ENCODE measurements at regions not wholly inside any gene's neighbourhood (a gene's known extent, or its start where the extent isn't known, plus 50 kb on each side); places are given as distances from the start of the nearest gene placed in this dataset.

GRCh38 chr10:104563548-104563947 lies 77.5 kb upstream of the SORCS3 start:
- DNase-seq (ENCODE audit: extremely low read depth, low read depth), result no peak
- no peak for TF ChIP-seq CTCF (IDR thresholded peaks at IDR 0.05; ENCODE audit: low read depth, low read length)

- no peak for TF ChIP-seq CTCF (IDR thresholded peaks at IDR 0.05; ENCODE audit: low read depth, low read length)
- DNase-seq (ENCODE audit: extremely low read depth, low read depth), result no peak
Measured at GRCh38 chr10:104574427-104574826, 66.7 kb upstream of the SORCS3 start.

- no peak for DNase-seq (ENCODE audit: extremely low read depth, low read depth)
- TF ChIP-seq CTCF (IDR thresholded peaks at IDR 0.05; ENCODE audit: low read depth, low read length), result no peak
Measured at GRCh38 chr10:104574838-104575237, 66.3 kb upstream of the SORCS3 start.

- no peak for DNase-seq (ENCODE audit: extremely low read depth, low read depth)
- no peak for TF ChIP-seq CTCF (IDR thresholded peaks at IDR 0.05; ENCODE audit: low read depth, low read length)
Measured at GRCh38 chr10:104576611-104577010, 64.5 kb upstream of the SORCS3 start.

- TF ChIP-seq CTCF (IDR thresholded peaks at IDR 0.05; ENCODE audit: low read depth, low read length), result no peak
- DNase-seq (ENCODE audit: extremely low read depth, low read depth), result no peak
Measured at GRCh38 chr10:104577163-104577562, 63.9 kb upstream of the SORCS3 start.

DNA sequence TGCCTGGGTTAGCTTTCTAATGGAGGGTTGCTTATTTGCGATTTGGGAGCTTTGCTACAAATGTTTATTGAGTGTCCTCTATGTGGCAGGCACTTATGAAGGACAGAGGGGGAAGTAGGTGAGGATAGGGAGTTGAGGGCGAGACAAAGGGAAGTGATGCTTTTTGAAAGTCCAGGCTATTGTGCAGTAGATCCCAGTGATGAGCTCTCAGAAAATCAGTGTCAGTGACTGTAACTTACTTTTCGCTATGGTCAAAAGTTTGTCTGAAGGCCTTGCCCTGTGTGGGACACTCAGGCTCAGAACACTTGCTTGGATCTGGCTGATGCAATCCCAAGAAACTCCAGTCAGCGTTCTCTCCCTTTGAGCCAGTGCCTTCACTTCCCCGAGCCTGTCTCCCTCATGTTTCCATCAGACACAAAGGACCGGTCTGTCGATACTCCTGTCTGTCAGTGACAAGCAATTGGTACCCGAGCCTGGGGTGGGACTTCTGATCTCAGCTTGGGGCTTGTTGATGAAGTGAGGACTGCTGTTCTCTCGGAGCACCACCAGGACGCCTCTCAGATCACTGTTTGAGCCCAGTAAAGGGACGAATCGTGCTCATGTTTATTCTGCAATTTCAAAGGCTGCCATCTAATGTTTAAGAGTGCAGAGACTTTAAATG lies 63.1 kb upstream of the SORCS3 start:
- DNase-seq (ENCODE audit: extremely low read depth, low read depth), result no peak
- no peak for TF ChIP-seq CTCF (IDR thresholded peaks at IDR 0.05; ENCODE audit: low read depth, low read length)

DNA sequence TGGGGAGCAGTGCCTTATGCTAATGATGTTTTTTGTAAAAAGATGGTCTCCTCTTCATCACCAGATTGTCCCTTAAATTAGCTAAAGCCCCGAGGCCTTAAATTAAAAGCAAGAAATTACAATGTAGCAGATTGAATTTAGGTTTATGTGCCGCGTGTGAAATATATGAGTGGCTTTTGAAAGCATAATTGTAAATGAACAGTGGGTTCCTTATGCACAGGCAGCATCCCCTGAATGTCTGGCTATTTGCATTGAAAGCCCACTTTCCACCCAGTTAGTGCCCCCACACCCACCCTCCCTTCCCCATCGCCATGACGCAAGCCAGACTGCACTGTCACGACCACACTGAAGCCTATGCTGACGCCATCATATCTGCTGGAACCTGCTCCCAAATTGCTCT lies 62.4 kb upstream of the SORCS3 start:
- DNase-seq (ENCODE audit: extremely low read depth, low read depth), result no peak
- TF ChIP-seq CTCF (IDR thresholded peaks at IDR 0.05; ENCODE audit: low read depth, low read length), result no peak

Measured in AG09319 (cell line).